ENCODE measurements at regions not wholly inside any gene's neighbourhood (a gene's known extent, or its start where the extent isn't known, plus 50 kb on each side); places are given as distances from the start of the nearest gene placed in this dataset.

- Mint-ChIP-seq H3K4me1 (no peaks in the 10 kb centered on the region), H3K9me3 (peaks cover 0 to 4% (median 2%) of the 10 kb centered on the region in 6 donors), H3K27me3 (ENCODE audit: low read depth in 3 of 3) (peaks cover 0 to 3% (median 2%) of the 10 kb centered on the region in 3 donors), H3K27ac (no peak overlapping the region), H3K4me3 (no peak overlapping the region), H3K36me3 (peaks cover 3 to 9% (median 3%) of the 10 kb centered on the region in 3 donors)
- DNase-seq, result no peak
Measured at GRCh38 chrX:79300856-79301255, 66.3 kb downstream of the ITM2A start.

GRCh38 chrX:79290596-79290995, 76.5 kb downstream of the ITM2A start:
- Mint-ChIP-seq H3K4me1 (peaks cover 0 to 32% of the 10 kb centered on the region in 2 donors), H3K9me3 (peaks cover 0 to 7% (median 0%) of the 10 kb centered on the region in 6 donors), H3K27ac (no peak overlapping the region), H3K4me3 (no peak overlapping the region), H3K27me3 (ENCODE audit: low read depth in 3 of 3) (peaks cover 2 to 20% (median 3%) of the 10 kb centered on the region in 3 donors), H3K36me3 (peaks cover 2 to 7% (median 3%) of the 10 kb centered on the region in 3 donors)
- DNase-seq, result no peak

GRCh38 chrX:79288733-79289132, 78.4 kb downstream of the ITM2A start:
- DNase-seq, result no peak
- Mint-ChIP-seq H3K4me3 (no peak overlapping the region), H3K4me1 (peaks cover 0 to 32% of the 10 kb centered on the region in 2 donors), H3K36me3 (peaks cover 2 to 3% (median 3%) of the 10 kb centered on the region in 3 donors), H3K27ac (peak overlapping the region in 1 of 6 donors; percentile 51), H3K27me3 (ENCODE audit: low read depth in 3 of 3) (peaks cover 2 to 20% (median 3%) of the 10 kb centered on the region in 3 donors), H3K9me3 (peaks cover 0 to 2% (median 0%) of the 10 kb centered on the region in 6 donors)

- H3K4me3 Mint-ChIP-seq, result no peak overlapping the region
- peaks cover under 1 to 3% (median 1%) of the 10 kb centered on the region in 3 donors for H3K36me3 Mint-ChIP-seq
- peaks cover 0 to 32% of the 10 kb centered on the region in 2 donors for H3K4me1 Mint-ChIP-seq
- H3K27ac Mint-ChIP-seq, result no peak overlapping the region
- no peak for DNase-seq
- H3K9me3 Mint-ChIP-seq, result peaks cover 0 to 2% (median 0%) of the 10 kb centered on the region in 6 donors
- peaks cover 2 to 20% (median 3%) of the 10 kb centered on the region in 3 donors for H3K27me3 Mint-ChIP-seq (ENCODE audit: low read depth in 3 of 3)
Measured at GRCh38 chrX:79287724-79288123, 79.4 kb downstream of the ITM2A start.

- H3K4me1 Mint-ChIP-seq, result peaks cover 0 to 3% of the 10 kb centered on the region in 2 donors
- peaks cover 0 to 10% (median 7%) of the 10 kb centered on the region in 3 donors for H3K27me3 Mint-ChIP-seq (ENCODE audit: low read depth in 3 of 3)
- DNase-seq, result no peak
- peak overlapping the region in 1 of 6 donors; percentile 22 for H3K27ac Mint-ChIP-seq
- peaks cover 0 to 5% (median 0%) of the 10 kb centered on the region in 6 donors for H3K9me3 Mint-ChIP-seq
- peaks cover 5 to 13% (median 10%) of the 10 kb centered on the region in 3 donors for H3K36me3 Mint-ChIP-seq
- no peak overlapping the region for H3K4me3 Mint-ChIP-seq
Measured at GRCh38 chrX:79281775-79282174, 85.4 kb downstream of the ITM2A start.

GRCh38 chrX:79270401-79270800, 96.7 kb downstream of the ITM2A start:
- Mint-ChIP-seq H3K9me3 (no peaks in the 10 kb centered on the region), H3K4me1 (peaks cover 23 to 33% of the 10 kb centered on the region in 2 donors), H3K27me3 (ENCODE audit: low read depth in 3 of 3) (peaks cover 0 to 7% (median 2%) of the 10 kb centered on the region in 3 donors), H3K27ac (peak overlapping the region in 3 of 6 donors; percentile 4 to 52 (median 19)), H3K36me3 (no peaks in the 10 kb centered on the region), H3K4me3 (peak overlapping the region in 1 of 5 donors; percentile 18)
- peak; percentile 51 to 64 (median 58) for DNase-seq

- Mint-ChIP-seq H3K27ac (peak overlapping the region in 3 of 6 donors; percentile 43 to 73 (median 56)), H3K36me3 (no peaks in the 10 kb centered on the region), H3K9me3 (no peaks in the 10 kb centered on the region), H3K4me1 (peaks cover 26 to 42% of the 10 kb centered on the region in 2 donors), H3K27me3 (ENCODE audit: low read depth in 3 of 3) (peaks cover 0 to 7% (median 2%) of the 10 kb centered on the region in 3 donors), H3K4me3 (peak overlapping the region in 2 of 5 donors; percentile 18 to 24)
- DNase-seq, result no peak
Measured at GRCh38 chrX:79268788-79269187, 98.3 kb downstream of the ITM2A start.

- H3K4me3 Mint-ChIP-seq, result peak overlapping the region in 2 of 5 donors; percentile 17 to 20
- DNase-seq, result no peak
- H3K27me3 Mint-ChIP-seq (ENCODE audit: low read depth in 3 of 3), result peaks cover 0 to 6% (median 2%) of the 10 kb centered on the region in 3 donors
- H3K36me3 Mint-ChIP-seq, result no peaks in the 10 kb centered on the region
- H3K27ac Mint-ChIP-seq, result peak overlapping the region in 4 of 6 donors; percentile 8 to 68 (median 48)
- no peaks in the 10 kb centered on the region for H3K9me3 Mint-ChIP-seq
- H3K4me1 Mint-ChIP-seq, result peaks cover 40 to 63% of the 10 kb centered on the region in 2 donors
Measured at GRCh38 chrX:79266702-79267101, 100.4 kb downstream of the ITM2A start.

GRCh38 chrX:79263550-79263949, 103.6 kb downstream of the ITM2A start:
- Mint-ChIP-seq H3K4me1 (peaks cover 61 to 80% of the 10 kb centered on the region in 2 donors), H3K27me3 (ENCODE audit: low read depth in 3 of 3) (peaks cover 0 to 5% (median 4%) of the 10 kb centered on the region in 3 donors), H3K36me3 (no peaks in the 10 kb centered on the region), H3K9me3 (no peaks in the 10 kb centered on the region), H3K4me3 (peak overlapping the region in 3 of 5 donors; percentile 31 to 67 (median 44)), H3K27ac (peak overlapping the region; percentile 17 to 73 (median 48))
- DNase-seq, result no peak

- no peaks in the 10 kb centered on the region for H3K9me3 Mint-ChIP-seq
- H3K4me1 Mint-ChIP-seq, result peaks cover 64 to 89% of the 10 kb centered on the region in 2 donors
- DNase-seq, result peak; percentile 76 to 83 (median 81)
Measured at GRCh38 chrX:79259073-79259689, 108.0 kb downstream of the ITM2A start.

GRCh38 chrX:79243691-79244090, 99.2 kb downstream of the GPR174 start:
- Mint-ChIP-seq H3K27me3 (ENCODE audit: low read depth in 3 of 3) (peaks cover 0 to 6% (median 0%) of the 10 kb centered on the region in 3 donors), H3K4me3 (no peak overlapping the region), H3K36me3 (peaks cover 5 to 36% (median 22%) of the 10 kb centered on the region in 3 donors), H3K27ac (no peak overlapping the region), H3K9me3 (peaks cover 0 to 5% (median 0%) of the 10 kb centered on the region in 6 donors), H3K4me1 (peaks cover 21 to 59% of the 10 kb centered on the region in 2 donors)
- no peak for DNase-seq

More at GRCh38 chrX:79259073-79259689, 108.0 kb downstream of the ITM2A start:
- H3K4me3 Mint-ChIP-seq, result peak overlapping the region; percentile 69 to 89 (median 80)
- H3K36me3 Mint-ChIP-seq, result peaks cover 0 to 13% (median 3%) of the 10 kb centered on the region in 3 donors
- peak overlapping the region; percentile 81 to 95 (median 90) for H3K27ac Mint-ChIP-seq
- peaks cover 4 to 6% (median 5%) of the 10 kb centered on the region in 3 donors for H3K27me3 Mint-ChIP-seq (ENCODE audit: low read depth in 3 of 3)

- H3K27ac Mint-ChIP-seq, result peak overlapping the region in 1 of 6 donors; percentile 49
- peaks cover 25 to 54% of the 10 kb centered on the region in 2 donors for H3K4me1 Mint-ChIP-seq
- no peak overlapping the region for H3K4me3 Mint-ChIP-seq
- DNase-seq, result no peak
- peaks cover 4 to 35% (median 21%) of the 10 kb centered on the region in 3 donors for H3K36me3 Mint-ChIP-seq
- H3K27me3 Mint-ChIP-seq (ENCODE audit: low read depth in 3 of 3), result peaks cover 0 to 4% (median 3%) of the 10 kb centered on the region in 3 donors
- peaks cover 0 to 2% (median 0%) of the 10 kb centered on the region in 6 donors for H3K9me3 Mint-ChIP-seq
Measured at GRCh38 chrX:79235899-79236298, 91.4 kb downstream of the GPR174 start.

- Mint-ChIP-seq H3K27me3 (ENCODE audit: low read depth in 3 of 3) (peaks cover 0 to 4% (median 0%) of the 10 kb centered on the region in 3 donors), H3K27ac (peak overlapping the region; percentile 66 to 86 (median 83)), H3K4me1 (peaks cover 23 to 45% of the 10 kb centered on the region in 2 donors), H3K9me3 (peaks cover 0 to 2% (median 0%) of the 10 kb centered on the region in 6 donors), H3K36me3 (peaks cover 4 to 21% (median 6%) of the 10 kb centered on the region in 3 donors), H3K4me3 (peak overlapping the region; percentile 38 to 61 (median 57))
- DNase-seq, result peak in 2 of 3 donors; percentile 9 to 14
Measured at GRCh38 chrX:79231662-79232061, 87.2 kb downstream of the GPR174 start.
